Smooth muscle cell (in vitro differentiated cells): ENCODE measurements at regions not wholly inside any gene's neighbourhood (a gene's known extent, or its start where the extent isn't known, plus 50 kb on each side); places are given as distances from the start of the nearest gene placed in this dataset.

Experiments
- DNase-seq: peaks from one replicate; lab custom pipeline; 2025; ENCODE audit not compliant: unreplicated experiment; lab: John Stamatoyannopoulos, UW
- H2AFZ ChIP-seq: fragments of 200-600 bp; sonication (generic); 2 replicates; pipeline ENCODE4 v1.6.0; 2016; ENCODE audit warnings: antibody characterized with exemption, low read depth, mild to moderate bottlenecking
- H3F3A ChIP-seq: fragments of 200-600 bp; sonication (generic); 2 replicates; pipeline ENCODE4 v1.6.0; 2017; ENCODE audit warnings: antibody characterized with exemption, low read depth
- H3K27ac ChIP-seq: fragments of 200-600 bp; sonication (generic); 2 replicates; pipeline ENCODE4 v1.5.1; 2016; ENCODE audit warnings: low read depth, mild to moderate bottlenecking
- H3K27me3 ChIP-seq: fragments of 200-600 bp; sonication (generic); 2 replicates; pipeline ENCODE4 v1.6.1; 2016; ENCODE audit warnings: low read depth, mild to moderate bottlenecking
- H3K36me3 ChIP-seq: fragments of 200-600 bp; sonication (generic); 2 replicates; pipeline ENCODE4 v1.5.1; 2016; ENCODE audit warnings: low read depth
- H3K4me1 ChIP-seq: fragments of 200-600 bp; sonication (generic); 2 replicates; pipeline ENCODE4 v1.5.1; 2016; ENCODE audit warnings: low read depth
- H3K4me2 ChIP-seq: fragments of 200-600 bp; sonication (generic); 2 replicates; pipeline ENCODE4 v1.6.0; 2016; ENCODE audit warnings: mild to moderate bottlenecking
- H3K4me3 ChIP-seq: fragments of 200-600 bp; sonication (generic); 2 replicates; pipeline ENCODE4 v1.5.1; 2016; ENCODE audit warnings: mild to moderate bottlenecking
- H3K79me2 ChIP-seq: fragments of 200-600 bp; sonication (generic); 2 replicates; pipeline ENCODE4 v1.6.0; 2016; ENCODE audit warnings: low read depth, mild to moderate bottlenecking
- H3K9ac ChIP-seq: fragments of 200-600 bp; sonication (generic); 2 replicates; pipeline ENCODE4 v1.6.0; 2016; ENCODE audit warnings: low read depth
- H3K9me3 ChIP-seq: fragments of 200-600 bp; sonication (generic); replicated peaks from 2 replicates; pipeline ENCODE4 v1.5.1; 2016; ENCODE audit warnings: low read depth
- H4K20me1 ChIP-seq: fragments of 200-600 bp; sonication (generic); 2 replicates; pipeline ENCODE4 v1.6.0; 2016; ENCODE audit warnings: low read depth
- CTCF ChIP-seq: fragments of 200-600 bp; sonication (generic); IDR thresholded peaks from 2 replicates; pipeline ENCODE4 v1.5.1; 2017; ENCODE audit warnings: borderline replicate concordance, mild to moderate bottlenecking, antibody characterized with exemption; ENCODE audit not compliant: insufficient read depth, poor library complexity, severe bottlenecking
- WGBS: methylation state at CpG from one replicate; pipeline ENCODE4 v1.1.7; 2016; ENCODE audit warnings: low lambda C conversion rate; 5-methylcytosine and 5-hydroxymethylcytosine counted together

- Histone ChIP-seq H3K4me1 (no peaks in the 10 kb centered on the region), H3F3A (no peaks in the 10 kb centered on the region), H3K79me2 (no peaks in the 10 kb centered on the region), H4K20me1 (no peaks in the 10 kb centered on the region), H2AFZ (no peak overlapping the region), H3K4me3 (no peak overlapping the region), H3K27me3 (no peaks in the 10 kb centered on the region), H3K27ac (no peak overlapping the region), H3K9ac (no peak overlapping the region), H3K9me3 (no peaks in the 10 kb centered on the region), H3K36me3 (no peaks in the 10 kb centered on the region), H3K4me2 (no peak overlapping the region)
- WGBS = 61% methylated on average over 6 of the region's 6 CpGs
- TF ChIP-seq CTCF = no peak
- no peak for DNase-seq
These were observed 152.9 kb upstream of the NAV2 start for GRCh38 chr11:19559746-19560145.

GRCh38 chr11:19558189-19558986 is 154.2 kb upstream of the NAV2 start:
- no peak for DNase-seq
- Histone ChIP-seq H3K4me1 (no peaks in the 10 kb centered on the region), H3K4me2 (no peak overlapping the region), H3K4me3 (no peak overlapping the region), H3K27me3 (no peaks in the 10 kb centered on the region), H3K9me3 (no peaks in the 10 kb centered on the region), H3K79me2 (no peaks in the 10 kb centered on the region), H4K20me1 (no peaks in the 10 kb centered on the region), H3K27ac (no peak overlapping the region), H2AFZ (no peak overlapping the region), H3K9ac (no peak overlapping the region), H3F3A (no peaks in the 10 kb centered on the region), H3K36me3 (no peaks in the 10 kb centered on the region)
- TF ChIP-seq CTCF = no peak
- WGBS = 95% methylated on average over 12 of the region's 12 CpGs

DNA sequence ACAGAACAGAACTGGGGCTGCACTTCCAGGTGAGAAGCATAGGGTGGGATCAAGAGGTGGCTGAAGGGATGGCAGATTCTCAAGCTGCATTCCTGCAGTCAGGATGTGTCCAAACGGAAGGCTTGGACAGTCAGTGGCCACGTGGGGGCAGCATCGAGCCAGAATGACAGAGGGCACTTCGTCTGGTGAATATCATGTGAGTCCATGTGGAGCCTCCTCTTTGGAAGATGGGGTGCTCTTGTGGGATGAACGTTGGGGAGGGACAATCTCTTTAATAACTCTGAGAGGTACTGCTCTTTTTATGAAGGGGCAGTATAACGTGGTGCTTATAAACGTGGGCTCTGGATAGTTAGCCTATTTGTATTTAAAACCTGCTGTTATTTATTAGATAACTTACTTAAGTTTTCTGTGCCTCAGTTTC is 154.9 kb upstream of the NAV2 start:
- no peak overlapping the region for H3K9ac ChIP-seq
- no peak overlapping the region for H2AFZ ChIP-seq
- no peaks in the 10 kb centered on the region for H3K36me3 ChIP-seq
- WGBS = 3% methylated on average over 7 of the region's 7 CpGs
- no peaks in the 10 kb centered on the region for H3K27me3 ChIP-seq
- no peaks in the 10 kb centered on the region for H3K4me1 ChIP-seq
- peak; percentile 87 for TF ChIP-seq CTCF
- no peak overlapping the region for H3K4me3 ChIP-seq
- peak; percentile 52 for DNase-seq
- no peak overlapping the region for H3K4me2 ChIP-seq
- H3K27ac ChIP-seq = no peak overlapping the region
- H3F3A ChIP-seq = no peaks in the 10 kb centered on the region
- no peaks in the 10 kb centered on the region for H3K79me2 ChIP-seq
- no peaks in the 10 kb centered on the region for H4K20me1 ChIP-seq
- no peaks in the 10 kb centered on the region for H3K9me3 ChIP-seq

GRCh38 chr11:19557185-19557584 is 155.5 kb upstream of the NAV2 start:
- no peak overlapping the region for H2AFZ ChIP-seq
- H3K4me1 ChIP-seq = no peaks in the 10 kb centered on the region
- H3K79me2 ChIP-seq = no peaks in the 10 kb centered on the region
- H3K4me3 ChIP-seq = no peak overlapping the region
- H3K27ac ChIP-seq = no peak overlapping the region
- DNase-seq = no peak
- H3K36me3 ChIP-seq = no peaks in the 10 kb centered on the region
- no peak overlapping the region for H3K9ac ChIP-seq
- no peaks in the 10 kb centered on the region for H4K20me1 ChIP-seq
- no peaks in the 10 kb centered on the region for H3K9me3 ChIP-seq
- H3F3A ChIP-seq = no peaks in the 10 kb centered on the region
- no peak overlapping the region for H3K4me2 ChIP-seq
- no peak for TF ChIP-seq CTCF
- H3K27me3 ChIP-seq = no peaks in the 10 kb centered on the region
- WGBS = 77% methylated on average over 6 of the region's 6 CpGs
